Spleen (tissue), 7 donors: ENCODE measurements at regions not wholly inside any gene's neighbourhood (a gene's known extent, or its start where the extent isn't known, plus 50 kb on each side); places are given as distances from the start of the nearest gene placed in this dataset.

ENCODE experiments used
- CTCF ChIP-seq, 11 experiments: fragments of 200-600 bp in 7 of 11; fragments of 450-650 bp in 4 of 11; sonication (generic) in 4 of 11; IDR thresholded peaks in 8 of 11; conservative IDR thresholded peaks in 3 of 11; 1 replicate in 7 of 11; 2 replicates in 4 of 11; pipeline versions ENCODE4 v1.4.0 to v1.8.0; 2016 to 2021; ENCODE audit warnings: antibody characterized with exemption in 11 of 11, inconsistent platforms in 4 of 11, mild to moderate bottlenecking in 1 of 11
- POLR2A ChIP-seq, 3 donors: fragments of 450-650 bp; IDR thresholded peaks; one replicate each; pipeline ENCODE4 v1.5.1; 2017; ENCODE audit warnings: antibody characterized with exemption in 3 of 3, mild to moderate bottlenecking in 1 of 3
- POLR2AphosphoS5 ChIP-seq, 3 donors: sonication (generic); formaldehyde crosslinking; IDR thresholded peaks; one replicate each; pipeline ENCODE4 v1.5.1; 2017; ENCODE audit warnings: antibody characterized with exemption in 3 of 3
- donor health status: DM: no; HTN: no; CAD: no; lungs with moderate emphysema.
- donor health status: DM: no; HTN: no; CAD: no.
- donor health status: DM: no; HTN: no; CAD: no.

- TF ChIP-seq POLR2AphosphoS5 (IDR thresholded peaks at IDR 0.05) = no peak
- no peak for TF ChIP-seq CTCF (IDR thresholded peaks at IDR 0.05 in 8 of 11, conservative IDR thresholded peaks at IDR 0.05 in 3 of 11)
- TF ChIP-seq POLR2A (IDR thresholded peaks at IDR 0.05) = no peak
Measured at GRCh38 chr21:23804866-23805265, 1802.4 kb downstream of the MRPL39 start.
